DND-41 (cell line): ENCODE measurements at regions not wholly inside any gene's neighbourhood (a gene's known extent, or its start where the extent isn't known, plus 50 kb on each side); places are given as distances from the start of the nearest gene placed in this dataset.

ENCODE experiments used
- ATAC-seq: fragments of 200-7000 bp; cut with Tn5 transposase; 3 replicates; pipeline ENCODE4 v1.9.1; 2021; ENCODE audit warnings: low read depth; ENCODE audit not compliant: insufficient read depth
- DNase-seq: peaks from one replicate; pipeline ENCODE4 v3.0.0-alpha.2; 2020
- H2AFZ ChIP-seq: 2 replicates; pipeline ENCODE4 v1.6.0; 2012; ENCODE audit warnings: low read depth, low read length
- H3K27ac ChIP-seq: 2 replicates; pipeline ENCODE4 v1.5.1; 2012; ENCODE audit warnings: low read length, inconsistent platforms
- H3K27me3 ChIP-seq: fragments of 200-600 bp; sonication (generic); 2 replicates; pipeline ENCODE4 v1.6.0; 2012; ENCODE audit warnings: low read length, mild to moderate bottlenecking, inconsistent platforms; ENCODE audit not compliant: insufficient read depth, poor library complexity
- H3K36me3 ChIP-seq: 2 replicates; pipeline ENCODE4 v1.5.1; 2012; ENCODE audit warnings: low read length, inconsistent platforms; ENCODE audit not compliant: insufficient read depth
- H3K4me1 ChIP-seq: 2 replicates; pipeline ENCODE4 v1.5.1; 2012; ENCODE audit warnings: mild to moderate bottlenecking, low read length; ENCODE audit not compliant: insufficient read depth
- H3K4me2 ChIP-seq: 2 replicates; pipeline ENCODE4 v1.6.0; 2012; ENCODE audit warnings: mild to moderate bottlenecking, moderate library complexity, low read length, inconsistent platforms; ENCODE audit not compliant: insufficient read depth
- H3K4me3 ChIP-seq, 2 experiments: fragments of 200-600 bp in 1 of 2; shearing (Covaris generic) in 1 of 2; 2 replicates each; pipeline ENCODE4 v1.5.1; 2012 to 2016; ENCODE audit warnings: inconsistent platforms in 2 of 2, low read length in 2 of 2, mild to moderate bottlenecking in 2 of 2, low read depth in 1 of 2, moderate library complexity in 1 of 2
- H3K79me2 ChIP-seq: 2 replicates; pipeline ENCODE4 v1.6.0; 2012; ENCODE audit warnings: low read length, inconsistent platforms; ENCODE audit not compliant: insufficient read depth
- H3K9ac ChIP-seq: 2 replicates; pipeline ENCODE4 v1.6.0; 2012; ENCODE audit warnings: low read depth, mild to moderate bottlenecking, inconsistent platforms, low read length, moderate library complexity
- H3K9me3 ChIP-seq: 2 replicates; pipeline ENCODE4 v1.5.1; 2012; ENCODE audit warnings: low read length, moderate library complexity, mild to moderate bottlenecking, inconsistent platforms; ENCODE audit not compliant: insufficient read depth, severe bottlenecking
- H4K20me1 ChIP-seq: 2 replicates; pipeline ENCODE4 v1.6.0; 2012; ENCODE audit warnings: low read length; ENCODE audit not compliant: insufficient read depth
- EZH2 ChIP-seq: IDR thresholded peaks from 3 replicates; pipeline ENCODE4 v1.6.1; 2012; ENCODE audit warnings: borderline replicate concordance, low read depth, mild to moderate bottlenecking, moderate library complexity, low read length, inconsistent platforms; ENCODE audit not compliant: severe bottlenecking
- TF ChIP-seq, protein P1 (sequence below): IDR thresholded peaks from 2 replicates; pipeline ENCODE4 v1.5.1; 2012; ENCODE audit warnings: borderline replicate concordance, low read length, moderate library complexity, mild to moderate bottlenecking; ENCODE audit not compliant: poor library complexity, severe bottlenecking; ENCODE audit errors: extremely low read depth

DNA sequence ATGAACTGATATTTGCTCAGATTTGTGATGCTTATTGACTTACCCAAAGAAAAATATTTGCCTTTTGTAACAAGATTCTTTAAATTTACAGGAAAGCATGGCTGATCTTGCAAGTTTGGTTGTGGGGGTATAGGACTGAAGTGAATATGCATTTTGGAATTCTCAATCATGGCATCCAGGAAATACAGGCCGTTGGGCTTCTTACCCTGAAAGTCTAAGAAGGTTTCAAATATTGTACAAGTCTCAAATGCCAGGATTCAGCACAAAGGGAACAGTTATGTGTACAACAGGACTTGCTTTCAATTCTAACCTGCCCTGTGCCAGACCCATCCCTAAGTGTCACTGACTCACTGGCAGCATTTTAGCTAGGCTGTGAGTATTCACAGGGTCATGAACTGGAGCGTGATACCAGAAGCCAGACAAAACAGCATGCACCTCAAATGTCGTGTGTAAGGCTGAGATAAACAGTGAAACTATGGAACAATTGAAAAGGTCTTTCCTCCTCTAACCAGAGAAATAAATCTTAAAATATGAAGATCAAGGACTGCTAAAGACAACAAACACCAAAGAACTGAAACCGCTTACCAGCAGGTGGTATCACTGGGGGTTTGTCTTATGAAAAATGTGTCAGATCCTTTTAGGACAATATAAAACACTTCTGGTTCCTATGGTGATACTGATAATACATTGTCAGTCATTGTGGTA, 168.6 kb upstream of the RGMB start:
- no peak for TF ChIP-seq EZH2
- TF ChIP-seq, protein P1, sequence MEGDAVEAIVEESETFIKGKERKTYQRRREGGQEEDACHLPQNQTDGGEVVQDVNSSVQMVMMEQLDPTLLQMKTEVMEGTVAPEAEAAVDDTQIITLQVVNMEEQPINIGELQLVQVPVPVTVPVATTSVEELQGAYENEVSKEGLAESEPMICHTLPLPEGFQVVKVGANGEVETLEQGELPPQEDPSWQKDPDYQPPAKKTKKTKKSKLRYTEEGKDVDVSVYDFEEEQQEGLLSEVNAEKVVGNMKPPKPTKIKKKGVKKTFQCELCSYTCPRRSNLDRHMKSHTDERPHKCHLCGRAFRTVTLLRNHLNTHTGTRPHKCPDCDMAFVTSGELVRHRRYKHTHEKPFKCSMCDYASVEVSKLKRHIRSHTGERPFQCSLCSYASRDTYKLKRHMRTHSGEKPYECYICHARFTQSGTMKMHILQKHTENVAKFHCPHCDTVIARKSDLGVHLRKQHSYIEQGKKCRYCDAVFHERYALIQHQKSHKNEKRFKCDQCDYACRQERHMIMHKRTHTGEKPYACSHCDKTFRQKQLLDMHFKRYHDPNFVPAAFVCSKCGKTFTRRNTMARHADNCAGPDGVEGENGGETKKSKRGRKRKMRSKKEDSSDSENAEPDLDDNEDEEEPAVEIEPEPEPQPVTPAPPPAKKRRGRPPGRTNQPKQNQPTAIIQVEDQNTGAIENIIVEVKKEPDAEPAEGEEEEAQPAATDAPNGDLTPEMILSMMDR: no peak
- H3K4me1 ChIP-seq: no peaks in the 10 kb centered on the region
- ATAC-seq (no peak), DNase-seq (no peak)
- H3K4me3 ChIP-seq: no peak overlapping the region
- H3K27ac ChIP-seq: no peak overlapping the region
- H4K20me1 ChIP-seq: no peaks in the 10 kb centered on the region
- peaks cover 3% of the 10 kb centered on the region for H3K9me3 ChIP-seq
- H2AFZ ChIP-seq: no peak overlapping the region
- H3K9ac ChIP-seq: no peak overlapping the region
- no peak overlapping the region for H3K4me2 ChIP-seq
- H3K79me2 ChIP-seq: no peaks in the 10 kb centered on the region
- no peaks in the 10 kb centered on the region for H3K36me3 ChIP-seq
- H3K27me3 ChIP-seq: no peaks in the 10 kb centered on the region

- H2AFZ ChIP-seq: no peak overlapping the region
- H3K9ac ChIP-seq: no peak overlapping the region
- no peaks in the 10 kb centered on the region for H3K79me2 ChIP-seq
- no peak overlapping the region for H3K27ac ChIP-seq
- ATAC-seq (no peak), DNase-seq (no peak)
- H3K27me3 ChIP-seq: no peaks in the 10 kb centered on the region
- H3K4me1 ChIP-seq: no peaks in the 10 kb centered on the region
- no peaks in the 10 kb centered on the region for H3K36me3 ChIP-seq
- no peaks in the 10 kb centered on the region for H4K20me1 ChIP-seq
- H3K9me3 ChIP-seq: peaks cover 3% of the 10 kb centered on the region
- TF ChIP-seq, protein P1: no peak
- TF ChIP-seq EZH2: no peak
- no peak overlapping the region for H3K4me2 ChIP-seq
- H3K4me3 ChIP-seq: no peak overlapping the region
These were observed 168.0 kb upstream of the RGMB start for GRCh38 chr5:98605426-98605825.

- DNase-seq: no peak
- no peaks in the 10 kb centered on the region for H4K20me1 ChIP-seq
- H3K4me1 ChIP-seq: no peaks in the 10 kb centered on the region
- H2AFZ ChIP-seq: no peak overlapping the region
- H3K79me2 ChIP-seq: no peaks in the 10 kb centered on the region
- H3K27ac ChIP-seq: no peak overlapping the region
- no peaks in the 10 kb centered on the region for H3K36me3 ChIP-seq
- H3K9ac ChIP-seq: no peak overlapping the region
- H3K27me3 ChIP-seq: no peaks in the 10 kb centered on the region
- H3K9me3 ChIP-seq: no peaks in the 10 kb centered on the region
- TF ChIP-seq EZH2: no peak
- TF ChIP-seq, protein P1: no peak
- no peak for ATAC-seq
- no peak overlapping the region for H3K4me2 ChIP-seq
- H3K4me3 ChIP-seq: no peak overlapping the region
These were observed 166.5 kb upstream of the RGMB start for GRCh38 chr5:98606961-98607360.
